SK-N-SH treated with all-trans-retinoic acid at 6 μM for 48 hours (cell line): ENCODE measurements at regions not wholly inside any gene's neighbourhood (a gene's known extent, or its start where the extent isn't known, plus 50 kb on each side); places are given as distances from the start of the nearest gene placed in this dataset.

Experiments
- ATAC-seq: fragments of 200-7000 bp; cut with Tn5 transposase; 3 replicates; pipeline ENCODE4 v1.9.1; 2020; ENCODE audit warnings: mild to moderate bottlenecking, moderate library complexity
- BACH2 ChIP-seq: fragments of 250-450 bp; sonication (Bioruptor Pico); IDR thresholded peaks from 2 replicates; pipeline ENCODE4 v1.9.0; 2021; ENCODE audit warnings: mild to moderate bottlenecking, borderline replicate concordance
- CSDC2 ChIP-seq: fragments of 250-450 bp; sonication (Bioruptor Pico); IDR thresholded peaks from 2 replicates; pipeline ENCODE4 v1.5.0; 2020; ENCODE audit warnings: mild to moderate bottlenecking, moderate library complexity
- ESRRG ChIP-seq: fragments of 250-450 bp; sonication (Bioruptor Pico); IDR thresholded peaks from 2 replicates; pipeline ENCODE4 v1.6.1; 2021; ENCODE audit warnings: mild to moderate bottlenecking
- GLIS3 ChIP-seq: fragments of 250-450 bp; sonication (Bioruptor Pico); IDR thresholded peaks from 2 replicates; pipeline ENCODE4 v1.5.0; 2020; ENCODE audit warnings: mild to moderate bottlenecking, moderate library complexity
- ISL1 ChIP-seq: fragments of 250-450 bp; sonication (Bioruptor Pico); IDR thresholded peaks from 2 replicates; pipeline ENCODE4 v2.1.2; 2022; ENCODE audit warnings: mild to moderate bottlenecking, moderate library complexity
- OSR1 ChIP-seq: fragments of 250-450 bp; sonication (Bioruptor Pico); IDR thresholded peaks from 2 replicates; pipeline ENCODE4 v1.8.0; 2022; ENCODE audit warnings: moderate library complexity, mild to moderate bottlenecking, inconsistent platforms
- PPARA ChIP-seq: fragments of 250-450 bp; sonication (Bioruptor Pico); IDR thresholded peaks from 2 replicates; pipeline ENCODE4 v1.5.0; 2020; ENCODE audit warnings: mild to moderate bottlenecking, borderline replicate concordance
- RARB ChIP-seq: fragments of 250-450 bp; sonication (Bioruptor Pico); IDR thresholded peaks from 2 replicates; pipeline ENCODE4 v1.8.0; 2021; ENCODE audit warnings: mild to moderate bottlenecking, moderate library complexity
- SNAI2 ChIP-seq: fragments of 250-450 bp; sonication (Bioruptor Pico); IDR thresholded peaks from 2 replicates; pipeline ENCODE4 v1.5.0; 2020; ENCODE audit warnings: mild to moderate bottlenecking, moderate library complexity
- TCF4 ChIP-seq: fragments of 250-450 bp; sonication (Bioruptor Pico); IDR thresholded peaks from 2 replicates; pipeline ENCODE4 v1.8.0; 2021; ENCODE audit warnings: mild to moderate bottlenecking, moderate library complexity, borderline replicate concordance
- ZC3H10 ChIP-seq: fragments of 250-450 bp; sonication (Bioruptor Pico); IDR thresholded peaks from 2 replicates; pipeline ENCODE4 v1.5.1; 2021; ENCODE audit warnings: mild to moderate bottlenecking, moderate library complexity
- ZFP30 ChIP-seq: fragments of 450-650 bp; formaldehyde crosslinking; IDR thresholded peaks from 2 replicates; pipeline ENCODE4 v1.5.0; 2022; ENCODE audit warnings: mild to moderate bottlenecking, moderate library complexity
- ZNF70 ChIP-seq: fragments of 450-650 bp; formaldehyde crosslinking; IDR thresholded peaks from 2 replicates; pipeline ENCODE4 v1.5.0; 2020; ENCODE audit warnings: mild to moderate bottlenecking, moderate library complexity
- TF ChIP-seq, protein P1 (sequence below): fragments of 250-450 bp; sonication (Bioruptor Pico); IDR thresholded peaks from 2 replicates; pipeline ENCODE4 v1.8.0; 2020; ENCODE audit warnings: mild to moderate bottlenecking, moderate library complexity, borderline replicate concordance
- TF ChIP-seq, protein P2 (sequence below): fragments of 250-450 bp; sonication (Bioruptor Pico); IDR thresholded peaks from 2 replicates; pipeline ENCODE4 v1.5.0; 2020; ENCODE audit warnings: mild to moderate bottlenecking, moderate library complexity
- TF ChIP-seq, protein P3 (sequence below): fragments of 250-450 bp; sonication (Bioruptor Pico); IDR thresholded peaks from 2 replicates; pipeline ENCODE4 v1.8.0; 2021; ENCODE audit warnings: low read depth, mild to moderate bottlenecking, moderate library complexity, borderline replicate concordance
- TF ChIP-seq, protein P4 (sequence below): fragments of 250-450 bp; sonication (Bioruptor Pico); IDR thresholded peaks from 2 replicates; pipeline ENCODE4 v1.5.1; 2020; ENCODE audit warnings: low read depth, mild to moderate bottlenecking, moderate library complexity
- TF ChIP-seq, protein P5 (sequence below): fragments of 250-450 bp; sonication (Bioruptor Pico); IDR thresholded peaks from 2 replicates; pipeline ENCODE4 v1.5.1; 2021; ENCODE audit warnings: mild to moderate bottlenecking, moderate library complexity

DNA sequence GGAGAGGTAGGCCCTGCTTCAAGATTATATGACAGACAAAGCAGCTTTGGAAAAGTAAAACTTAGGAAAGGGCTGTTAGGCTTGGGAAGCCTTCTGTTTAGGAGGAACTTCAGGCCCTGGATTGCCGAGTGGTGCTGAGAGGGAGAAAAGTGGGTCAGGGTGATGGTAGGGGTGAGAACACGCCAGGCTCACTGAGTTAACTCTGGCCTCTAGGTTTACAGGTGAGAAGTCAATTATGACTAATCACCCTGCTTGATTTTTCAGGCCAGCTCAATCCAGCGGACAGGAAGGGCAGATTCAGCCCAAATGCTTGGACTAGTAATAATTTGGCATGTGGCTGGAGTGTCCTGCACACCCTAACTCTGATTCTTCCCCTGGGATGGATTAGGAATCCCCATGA, 365.1 kb upstream of the LMCD1 start:
- no peak for ATAC-seq
- TF ChIP-seq, protein P1, sequence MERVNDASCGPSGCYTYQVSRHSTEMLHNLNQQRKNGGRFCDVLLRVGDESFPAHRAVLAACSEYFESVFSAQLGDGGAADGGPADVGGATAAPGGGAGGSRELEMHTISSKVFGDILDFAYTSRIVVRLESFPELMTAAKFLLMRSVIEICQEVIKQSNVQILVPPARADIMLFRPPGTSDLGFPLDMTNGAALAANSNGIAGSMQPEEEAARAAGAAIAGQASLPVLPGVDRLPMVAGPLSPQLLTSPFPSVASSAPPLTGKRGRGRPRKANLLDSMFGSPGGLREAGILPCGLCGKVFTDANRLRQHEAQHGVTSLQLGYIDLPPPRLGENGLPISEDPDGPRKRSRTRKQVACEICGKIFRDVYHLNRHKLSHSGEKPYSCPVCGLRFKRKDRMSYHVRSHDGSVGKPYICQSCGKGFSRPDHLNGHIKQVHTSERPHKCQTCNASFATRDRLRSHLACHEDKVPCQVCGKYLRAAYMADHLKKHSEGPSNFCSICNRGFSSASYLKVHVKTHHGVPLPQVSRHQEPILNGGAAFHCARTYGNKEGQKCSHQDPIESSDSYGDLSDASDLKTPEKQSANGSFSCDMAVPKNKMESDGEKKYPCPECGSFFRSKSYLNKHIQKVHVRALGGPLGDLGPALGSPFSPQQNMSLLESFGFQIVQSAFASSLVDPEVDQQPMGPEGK (CRISPR knock-in tag) = no peak
- TF ChIP-seq ISL1 = no peak

DNA sequence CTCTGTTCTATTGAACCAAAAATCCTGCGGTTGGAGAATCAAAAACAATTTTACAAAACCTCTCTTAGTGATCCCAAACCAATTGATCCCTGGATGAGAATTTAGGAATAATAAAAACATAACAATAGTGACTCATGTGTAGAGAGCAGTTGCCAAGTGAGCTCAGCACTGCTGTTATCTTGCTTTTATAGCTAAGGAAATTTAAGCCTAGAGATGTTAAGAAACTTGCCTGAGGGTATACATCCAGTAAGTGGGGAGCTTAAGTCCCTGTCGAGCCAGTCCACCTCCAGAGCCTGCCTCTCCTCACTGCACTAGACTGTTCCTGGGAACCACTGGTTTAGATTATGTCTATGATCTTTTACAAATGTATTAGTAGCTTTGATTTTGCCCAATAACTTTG, 358.4 kb upstream of the LMCD1 start:
- ATAC-seq = no peak
- no peak for TF ChIP-seq GLIS3
- no peak for TF ChIP-seq SNAI2 (CRISPR knock-in tag)
- no peak for TF ChIP-seq OSR1
- no peak for TF ChIP-seq RARB
- no peak for TF ChIP-seq ZNF70 (CRISPR knock-in tag)
- TF ChIP-seq, protein P2, sequence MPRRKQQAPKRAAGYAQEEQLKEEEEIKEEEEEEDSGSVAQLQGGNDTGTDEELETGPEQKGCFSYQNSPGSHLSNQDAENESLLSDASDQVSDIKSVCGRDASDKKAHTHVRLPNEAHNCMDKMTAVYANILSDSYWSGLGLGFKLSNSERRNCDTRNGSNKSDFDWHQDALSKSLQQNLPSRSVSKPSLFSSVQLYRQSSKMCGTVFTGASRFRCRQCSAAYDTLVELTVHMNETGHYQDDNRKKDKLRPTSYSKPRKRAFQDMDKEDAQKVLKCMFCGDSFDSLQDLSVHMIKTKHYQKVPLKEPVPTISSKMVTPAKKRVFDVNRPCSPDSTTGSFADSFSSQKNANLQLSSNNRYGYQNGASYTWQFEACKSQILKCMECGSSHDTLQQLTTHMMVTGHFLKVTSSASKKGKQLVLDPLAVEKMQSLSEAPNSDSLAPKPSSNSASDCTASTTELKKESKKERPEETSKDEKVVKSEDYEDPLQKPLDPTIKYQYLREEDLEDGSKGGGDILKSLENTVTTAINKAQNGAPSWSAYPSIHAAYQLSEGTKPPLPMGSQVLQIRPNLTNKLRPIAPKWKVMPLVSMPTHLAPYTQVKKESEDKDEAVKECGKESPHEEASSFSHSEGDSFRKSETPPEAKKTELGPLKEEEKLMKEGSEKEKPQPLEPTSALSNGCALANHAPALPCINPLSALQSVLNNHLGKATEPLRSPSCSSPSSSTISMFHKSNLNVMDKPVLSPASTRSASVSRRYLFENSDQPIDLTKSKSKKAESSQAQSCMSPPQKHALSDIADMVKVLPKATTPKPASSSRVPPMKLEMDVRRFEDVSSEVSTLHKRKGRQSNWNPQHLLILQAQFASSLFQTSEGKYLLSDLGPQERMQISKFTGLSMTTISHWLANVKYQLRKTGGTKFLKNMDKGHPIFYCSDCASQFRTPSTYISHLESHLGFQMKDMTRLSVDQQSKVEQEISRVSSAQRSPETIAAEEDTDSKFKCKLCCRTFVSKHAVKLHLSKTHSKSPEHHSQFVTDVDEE = no peak
- TF ChIP-seq, protein P3, sequence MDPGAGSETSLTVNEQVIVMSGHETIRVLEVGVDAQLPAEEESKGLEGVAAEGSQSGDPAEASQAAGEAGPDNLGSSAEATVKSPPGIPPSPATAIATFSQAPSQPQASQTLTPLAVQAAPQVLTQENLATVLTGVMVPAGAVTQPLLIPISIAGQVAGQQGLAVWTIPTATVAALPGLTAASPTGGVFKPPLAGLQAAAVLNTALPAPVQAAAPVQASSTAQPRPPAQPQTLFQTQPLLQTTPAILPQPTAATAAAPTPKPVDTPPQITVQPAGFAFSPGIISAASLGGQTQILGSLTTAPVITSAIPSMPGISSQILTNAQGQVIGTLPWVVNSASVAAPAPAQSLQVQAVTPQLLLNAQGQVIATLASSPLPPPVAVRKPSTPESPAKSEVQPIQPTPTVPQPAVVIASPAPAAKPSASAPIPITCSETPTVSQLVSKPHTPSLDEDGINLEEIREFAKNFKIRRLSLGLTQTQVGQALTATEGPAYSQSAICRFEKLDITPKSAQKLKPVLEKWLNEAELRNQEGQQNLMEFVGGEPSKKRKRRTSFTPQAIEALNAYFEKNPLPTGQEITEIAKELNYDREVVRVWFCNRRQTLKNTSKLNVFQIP (CRISPR knock-in tag) = no peak
- no peak for TF ChIP-seq PPARA (CRISPR knock-in tag)
- no peak for TF ChIP-seq ZFP30
- no peak for TF ChIP-seq BACH2
- TF ChIP-seq, protein P1 (CRISPR knock-in tag) = no peak
- no peak for TF ChIP-seq ZC3H10 (CRISPR knock-in tag)
- no peak for TF ChIP-seq CSDC2 (CRISPR knock-in tag)
- TF ChIP-seq TCF4 (CRISPR knock-in tag) = no peak
- TF ChIP-seq, protein P4, sequence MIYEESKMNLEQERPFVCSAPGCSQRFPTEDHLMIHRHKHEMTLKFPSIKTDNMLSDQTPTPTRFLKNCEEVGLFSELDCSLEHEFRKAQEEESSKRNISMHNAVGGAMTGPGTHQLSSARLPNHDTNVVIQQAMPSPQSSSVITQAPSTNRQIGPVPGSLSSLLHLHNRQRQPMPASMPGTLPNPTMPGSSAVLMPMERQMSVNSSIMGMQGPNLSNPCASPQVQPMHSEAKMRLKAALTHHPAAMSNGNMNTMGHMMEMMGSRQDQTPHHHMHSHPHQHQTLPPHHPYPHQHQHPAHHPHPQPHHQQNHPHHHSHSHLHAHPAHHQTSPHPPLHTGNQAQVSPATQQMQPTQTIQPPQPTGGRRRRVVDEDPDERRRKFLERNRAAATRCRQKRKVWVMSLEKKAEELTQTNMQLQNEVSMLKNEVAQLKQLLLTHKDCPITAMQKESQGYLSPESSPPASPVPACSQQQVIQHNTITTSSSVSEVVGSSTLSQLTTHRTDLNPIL (CRISPR knock-in tag) = no peak
- TF ChIP-seq, protein P5, sequence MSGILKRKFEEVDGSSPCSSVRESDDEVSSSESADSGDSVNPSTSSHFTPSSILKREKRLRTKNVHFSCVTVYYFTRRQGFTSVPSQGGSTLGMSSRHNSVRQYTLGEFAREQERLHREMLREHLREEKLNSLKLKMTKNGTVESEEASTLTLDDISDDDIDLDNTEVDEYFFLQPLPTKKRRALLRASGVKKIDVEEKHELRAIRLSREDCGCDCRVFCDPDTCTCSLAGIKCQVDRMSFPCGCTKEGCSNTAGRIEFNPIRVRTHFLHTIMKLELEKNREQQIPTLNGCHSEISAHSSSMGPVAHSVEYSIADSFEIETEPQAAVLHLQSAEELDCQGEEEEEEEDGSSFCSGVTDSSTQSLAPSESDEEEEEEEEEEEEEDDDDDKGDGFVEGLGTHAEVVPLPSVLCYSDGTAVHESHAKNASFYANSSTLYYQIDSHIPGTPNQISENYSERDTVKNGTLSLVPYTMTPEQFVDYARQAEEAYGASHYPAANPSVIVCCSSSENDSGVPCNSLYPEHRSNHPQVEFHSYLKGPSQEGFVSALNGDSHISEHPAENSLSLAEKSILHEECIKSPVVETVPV (CRISPR knock-in tag) = no peak
- TF ChIP-seq, all 23 proteins: peak for 0

DNA sequence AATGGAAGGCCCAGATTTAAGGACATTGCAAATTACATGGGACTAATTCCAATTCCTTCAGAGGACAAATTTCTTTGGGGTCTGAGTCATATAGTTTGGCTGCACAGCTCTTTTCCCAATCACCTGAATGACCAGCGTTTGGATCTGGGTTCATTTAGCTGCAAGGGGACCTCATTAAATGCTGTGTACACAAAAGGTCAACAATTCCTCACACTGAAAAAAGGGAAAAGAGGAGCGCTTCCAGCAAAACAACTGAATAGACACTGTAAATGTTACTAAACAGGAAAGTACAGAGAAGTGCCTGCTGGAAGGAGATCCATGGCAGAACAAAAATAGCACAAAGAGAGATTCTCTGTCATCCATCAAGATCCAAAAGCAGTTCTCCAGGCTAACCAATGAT, 356.0 kb upstream of the LMCD1 start:
- TF ChIP-seq, protein P5 (CRISPR knock-in tag) = no peak
- no peak for TF ChIP-seq GLIS3
- no peak for TF ChIP-seq ESRRG (CRISPR knock-in tag)
- no peak for TF ChIP-seq ZFP30
- no peak for TF ChIP-seq ZC3H10 (CRISPR knock-in tag)
- TF ChIP-seq, protein P1 (CRISPR knock-in tag) = no peak
- no peak for TF ChIP-seq ISL1
- ATAC-seq = no peak
